SH-SY5Y (cell line): ENCODE measurements at regions not wholly inside any gene's neighbourhood (a gene's known extent, or its start where the extent isn't known, plus 50 kb on each side); places are given as distances from the start of the nearest gene placed in this dataset.

Experiments
- GATA2 ChIP-seq: IDR thresholded peaks from 2 replicates; pipeline ENCODE4 v1.6.1; 2011; ENCODE audit warnings: mild to moderate bottlenecking, low read depth, low read length
- GATA3 ChIP-seq: IDR thresholded peaks from 2 replicates; pipeline ENCODE4 v1.6.1; 2011; ENCODE audit warnings: low read depth, mild to moderate bottlenecking, low read length, moderate library complexity

- TF ChIP-seq GATA2: no peak
- TF ChIP-seq GATA3: no peak
These were observed 112.2 kb upstream of the SHB start for GRCh38 chr9:38181232-38181631.
